Superior temporal gyrus (tissue), 1 donor: ENCODE measurements at regions not wholly inside any gene's neighbourhood (a gene's known extent, or its start where the extent isn't known, plus 50 kb on each side); places are given as distances from the start of the nearest gene placed in this dataset.
"Not testable (repeated sequence)": the region's sequence is repeated elsewhere in the genome, so short reads cannot be mapped to it uniquely, and the experiment has no call there.

ENCODE experiments used
- DNase-seq: peaks from one replicate; pipeline ENCODE4 v3.0.0-alpha.2; 2016; ENCODE audit errors: extremely low spot score

GRCh38 chr4:124104628-124105027 is 607.9 kb downstream of the ANKRD50 start:
- no peak for DNase-seq

GRCh38 chr4:124105212-124105611 is 607.3 kb downstream of the ANKRD50 start:
- DNase-seq: no peak

GRCh38 chr4:124111411-124111810 is 601.1 kb downstream of the ANKRD50 start:
- no peak for DNase-seq

- DNase-seq: peak; percentile 39
Observed at GRCh38 chr4:124111922-124112321, 600.6 kb downstream of the ANKRD50 start.

- no peak for DNase-seq
Observed at GRCh38 chr4:124118061-124118460, 594.5 kb downstream of the ANKRD50 start.

- no peak for DNase-seq
Observed at GRCh38 chr4:124121461-124121971, 591.0 kb downstream of the ANKRD50 start.

GRCh38 chr4:124123181-124123580 is 589.4 kb downstream of the ANKRD50 start:
- no peak for DNase-seq

GRCh38 chr4:124123721-124124120 is 588.8 kb downstream of the ANKRD50 start:
- no peak for DNase-seq

- DNase-seq: not testable (repeated sequence)
Observed at GRCh38 chr4:124131324-124131723, 581.2 kb downstream of the ANKRD50 start.

GRCh38 chr4:124132161-124132560 is 580.4 kb downstream of the ANKRD50 start:
- DNase-seq: no peak

GRCh38 chr4:124133753-124134152 is 578.8 kb downstream of the ANKRD50 start:
- DNase-seq: no peak

GRCh38 chr4:124135409-124135813 is 577.1 kb downstream of the ANKRD50 start:
- no peak for DNase-seq

GRCh38 chr4:124139044-124139443 is 573.5 kb downstream of the ANKRD50 start:
- DNase-seq: no peak

- DNase-seq: no peak
Observed at GRCh38 chr4:124143632-124144031, 568.9 kb downstream of the ANKRD50 start.

- DNase-seq: no peak
Observed at GRCh38 chr4:124144238-124144654, 568.3 kb downstream of the ANKRD50 start.

GRCh38 chr4:124146068-124146467 is 566.5 kb downstream of the ANKRD50 start:
- no peak for DNase-seq

- DNase-seq: no peak
Observed at GRCh38 chr4:124151031-124151430, 561.5 kb downstream of the ANKRD50 start.

GRCh38 chr4:124152132-124152531 is 560.4 kb downstream of the ANKRD50 start:
- DNase-seq: no peak

- DNase-seq: no peak
Observed at GRCh38 chr4:124155239-124155638, 557.3 kb downstream of the ANKRD50 start.

- no peak for DNase-seq
Observed at GRCh38 chr4:124157396-124158083, 555.0 kb downstream of the ANKRD50 start.

GRCh38 chr4:124163401-124163800 is 549.1 kb downstream of the ANKRD50 start:
- DNase-seq: no peak

GRCh38 chr4:124167602-124168001 is 544.9 kb downstream of the ANKRD50 start:
- DNase-seq: no peak

GRCh38 chr4:124169524-124169923 is 543.0 kb downstream of the ANKRD50 start:
- DNase-seq: not testable (repeated sequence)

- DNase-seq: no peak
Observed at GRCh38 chr4:124173912-124174311, 538.6 kb downstream of the ANKRD50 start.
